IMR-90 (cell line): ENCODE measurements at regions not wholly inside any gene's neighbourhood (a gene's known extent, or its start where the extent isn't known, plus 50 kb on each side); places are given as distances from the start of the nearest gene placed in this dataset.
A peak's percentile ranks its signal among the peaks of the same experiment; 100 is the strongest.

Source experiments
- ATAC-seq: fragments of 200-7000 bp; cut with Tn5 transposase; 2 replicates; pipeline ENCODE4 v1.9.1; 2020; ENCODE audit warnings: low read depth, mild to moderate bottlenecking, moderate library complexity
- BruUV-seq: library from RNA; stranded (reverse); fragments of 400-500 nt; replicated peaks from 2 replicates; lab custom pipeline; 2021; lab: Mats Ljungman, UMichigan
- CTCF ChIA-PET: fragments of 300-600 bp; formaldehyde crosslinking; extraction: SDS; loops from one replicate; lab custom pipeline; 2021; ENCODE audit warnings: antibody characterized with exemption; lab: Yijun Ruan, JAX
- POLR2A ChIA-PET: fragments of 300-600 bp; sonication (Branson Sonifier 250); formaldehyde crosslinking; loops from one replicate; lab custom pipeline; 2022; ENCODE audit warnings: antibody characterized with exemption; ENCODE audit not compliant: unreplicated experiment; lab: Charles Lee
- DNase-seq: peaks from one replicate; pipeline ENCODE4 v3.0.0; 2013
- H2AFZ ChIP-seq: replicated peaks from 2 replicates; pipeline ENCODE3; 2013; ENCODE audit warnings: low read length, mild to moderate bottlenecking; ENCODE audit not compliant: poor library complexity
- H2AK5ac ChIP-seq: 2 replicates; pipeline ENCODE4 v1.6.1; 2013; ENCODE audit warnings: low read depth, low read length, inconsistent platforms
- H2AK9ac ChIP-seq: replicated peaks from 2 replicates; pipeline ENCODE3; 2013; ENCODE audit warnings: mild to moderate bottlenecking, low read depth, low read length, moderate library complexity; ENCODE audit not compliant: poor library complexity
- H2BK120ac ChIP-seq: 2 replicates; pipeline ENCODE4 v1.6.1; 2013; ENCODE audit warnings: low read depth, low read length, inconsistent platforms
- H2BK15ac ChIP-seq: 3 replicates; pipeline ENCODE4 v1.6.1; 2013; ENCODE audit warnings: low read depth, low read length, inconsistent platforms
- H2BK20ac ChIP-seq: 2 replicates; pipeline ENCODE4 v1.6.1; 2013; ENCODE audit warnings: low read depth, mild to moderate bottlenecking, inconsistent platforms, low read length, moderate library complexity
- H2BK5ac ChIP-seq: 2 replicates; pipeline ENCODE4 v1.6.1; 2013; ENCODE audit warnings: mild to moderate bottlenecking, low read depth, low read length, inconsistent platforms; ENCODE audit not compliant: poor library complexity, severe bottlenecking
- H3K14ac ChIP-seq: replicated peaks from 2 replicates; pipeline ENCODE4 v1.6.1; 2013; ENCODE audit warnings: low read depth, low read length, inconsistent platforms
- H3K18ac ChIP-seq: 2 replicates; pipeline ENCODE4 v1.6.1; 2013; ENCODE audit warnings: low read depth, low read length, control low read depth
- H3K23ac ChIP-seq: 2 replicates; pipeline ENCODE4 v1.6.1; 2013; ENCODE audit warnings: low read depth, low read length, inconsistent platforms
- H3K27ac ChIP-seq: 2 replicates; pipeline ENCODE4 v1.5.1; 2013; ENCODE audit warnings: mild to moderate bottlenecking, control low read depth, low read length; ENCODE audit not compliant: insufficient read depth
- H3K27me3 ChIP-seq: 2 replicates; pipeline ENCODE4 v1.6.1; 2013; ENCODE audit warnings: low read length; ENCODE audit not compliant: control insufficient read depth, insufficient read depth
- H3K36me3 ChIP-seq: 2 replicates; pipeline ENCODE4 v1.6.1; 2013; ENCODE audit warnings: low read length, mixed read lengths; ENCODE audit not compliant: control insufficient read depth, insufficient read depth
- H3K4ac ChIP-seq: 2 replicates; pipeline ENCODE4 v1.6.1; 2013; ENCODE audit warnings: low read depth, low read length, inconsistent platforms
- H3K4me1 ChIP-seq: 2 replicates; pipeline ENCODE4 v1.6.1; 2013; ENCODE audit warnings: low read length, mixed read lengths; ENCODE audit not compliant: control insufficient read depth, insufficient read depth
- H3K4me2 ChIP-seq: 2 replicates; pipeline ENCODE4 v1.6.1; 2013; ENCODE audit warnings: low read depth, mild to moderate bottlenecking, control low read depth, low read length, moderate library complexity
- H3K4me3 ChIP-seq: 2 replicates; pipeline ENCODE4 v1.5.1; 2013; ENCODE audit warnings: low read depth, mild to moderate bottlenecking, control low read depth, low read length, moderate library complexity; ENCODE audit not compliant: insufficient read depth
- H3K56ac ChIP-seq: 2 replicates; pipeline ENCODE4 v1.6.1; 2013; ENCODE audit warnings: low read length, inconsistent platforms; ENCODE audit not compliant: insufficient read depth; ENCODE audit errors: extremely low read depth
- H3K79me1 ChIP-seq, 2 experiments: 2 replicates each; pipeline ENCODE4 v1.6.1; 2013; ENCODE audit warnings: low read length in 2 of 2, inconsistent platforms in 1 of 2, low read depth in 1 of 2
- H3K9ac ChIP-seq: 2 replicates; pipeline ENCODE4 v1.6.1; 2013; ENCODE audit warnings: low read depth, low read length, control low read depth
- H3K9me1 ChIP-seq: 2 replicates; pipeline ENCODE4 v1.6.1; 2013; ENCODE audit warnings: low read length, inconsistent platforms; ENCODE audit not compliant: insufficient read depth
- H3K9me3 ChIP-seq: 2 replicates; pipeline ENCODE4 v1.6.1; 2013; ENCODE audit warnings: low read length; ENCODE audit not compliant: control insufficient read depth, insufficient read depth
- H4K20me1 ChIP-seq: 2 replicates; pipeline ENCODE4 v1.6.1; 2013; ENCODE audit warnings: low read length, inconsistent platforms; ENCODE audit not compliant: insufficient read depth
- H4K5ac ChIP-seq: 2 replicates; pipeline ENCODE4 v1.6.1; 2013; ENCODE audit warnings: mild to moderate bottlenecking, low read depth, low read length, control low read depth
- H4K8ac ChIP-seq, 2 experiments: 2 replicates each; pipeline ENCODE4 v1.6.1; 2013; ENCODE audit warnings: low read depth in 2 of 2, low read length in 2 of 2, control low read depth in 1 of 2, inconsistent platforms in 1 of 2
- H4K91ac ChIP-seq: 2 replicates; pipeline ENCODE4 v1.6.1; 2013; ENCODE audit warnings: low read depth, low read length, inconsistent platforms; ENCODE audit not compliant: insufficient read depth
- CEBPB ChIP-seq: IDR thresholded peaks from 2 replicates; pipeline ENCODE4 v1.6.1; 2012; ENCODE audit warnings: low read depth, low read length, improper control_type of control experiment
- FOS ChIP-seq: fragments of 150-350 bp; IDR thresholded peaks from 2 replicates; pipeline ENCODE4 v1.6.1; 2016; ENCODE audit warnings: low read depth, low read length
- dilution Hi-C: fragments of 300-500 bp; cut with HindIII; formaldehyde crosslinking; loops from one replicate; pipeline ENCODE4 v1.14.3; 2018; ENCODE audit warnings: low sequenced_read_pairs; ENCODE audit not compliant: unreplicated experiment
- in situ Hi-C: fragments of 300-500 bp; cut with MboI; formaldehyde crosslinking; loops from 3 replicates; pipeline ENCODE4 v1.14.3; 2019; ENCODE audit warnings: low sequenced_read_pairs, inconsistent platforms, mixed read lengths
- intact Hi-C: fragments of 100-400 bp; cut with micrococcal nuclease; formaldehyde crosslinking; loops from 2 replicates; pipeline ENCODE4 v1.10.0; 2022

GRCh38 chr5:12645582-12645981, 741.3 kb upstream of the CTNND2 start:
- no peak overlapping the region for H3K18ac ChIP-seq
- H3K4me3 ChIP-seq = no peak overlapping the region
- intact Hi-C loops = no loop called here
- H3K4me1 ChIP-seq = no peaks in the 10 kb centered on the region
- no peak overlapping the region for H3K27ac ChIP-seq
- H2BK120ac ChIP-seq = no peak overlapping the region
- no peak overlapping the region for H4K91ac ChIP-seq
- no peak overlapping the region for H4K5ac ChIP-seq
- H3K79me1 ChIP-seq = no peaks in the 10 kb centered on the region
- TF ChIP-seq CEBPB (peak; percentile 31; the same call in 1 of the 2 replicates), FOS (no peak)
- H3K23ac ChIP-seq = no peak overlapping the region
- BruUV-seq = no TSS peak
- H3K9ac ChIP-seq = no peak overlapping the region
- no peak overlapping the region for H3K56ac ChIP-seq
- H4K8ac ChIP-seq = no peak overlapping the region
- H2AK9ac ChIP-seq = no peak overlapping the region
- no peak overlapping the region for H3K4ac ChIP-seq
- CTCF ChIA-PET = no interaction called here
- H3K9me1 ChIP-seq = no peaks in the 10 kb centered on the region
- H2BK5ac ChIP-seq = no peak overlapping the region
- no peak overlapping the region for H2BK20ac ChIP-seq
- dilution Hi-C loops = no loop called here
- H3K9me3 ChIP-seq = no peaks in the 10 kb centered on the region; the same call in 1 of the 2 replicates
- DNase-seq = no peak
- no peak overlapping the region for H2BK15ac ChIP-seq
- no peaks in the 10 kb centered on the region for H4K20me1 ChIP-seq
- no peak overlapping the region for H3K14ac ChIP-seq
- POLR2A ChIA-PET = no interaction called here
- no peak overlapping the region for H3K4me2 ChIP-seq
- in situ Hi-C loops = no loop called here
- no peak overlapping the region for H2AK5ac ChIP-seq
- H3K27me3 ChIP-seq = no peaks in the 10 kb centered on the region
- H2AFZ ChIP-seq = no peak overlapping the region
- ATAC-seq = no peak
- no peaks in the 10 kb centered on the region for H3K36me3 ChIP-seq
